ENCODE measurements at regions not wholly inside any gene's neighbourhood (a gene's known extent, or its start where the extent isn't known, plus 50 kb on each side); places are given as distances from the start of the nearest gene placed in this dataset.

GRCh38 chr17:22410136-22410535, 717.8 kb downstream of the KCNJ18 start:
- DNase-seq (ENCODE audit: low read depth in 2 of 2, low spot score in 1 of 2): no peak

DNA sequence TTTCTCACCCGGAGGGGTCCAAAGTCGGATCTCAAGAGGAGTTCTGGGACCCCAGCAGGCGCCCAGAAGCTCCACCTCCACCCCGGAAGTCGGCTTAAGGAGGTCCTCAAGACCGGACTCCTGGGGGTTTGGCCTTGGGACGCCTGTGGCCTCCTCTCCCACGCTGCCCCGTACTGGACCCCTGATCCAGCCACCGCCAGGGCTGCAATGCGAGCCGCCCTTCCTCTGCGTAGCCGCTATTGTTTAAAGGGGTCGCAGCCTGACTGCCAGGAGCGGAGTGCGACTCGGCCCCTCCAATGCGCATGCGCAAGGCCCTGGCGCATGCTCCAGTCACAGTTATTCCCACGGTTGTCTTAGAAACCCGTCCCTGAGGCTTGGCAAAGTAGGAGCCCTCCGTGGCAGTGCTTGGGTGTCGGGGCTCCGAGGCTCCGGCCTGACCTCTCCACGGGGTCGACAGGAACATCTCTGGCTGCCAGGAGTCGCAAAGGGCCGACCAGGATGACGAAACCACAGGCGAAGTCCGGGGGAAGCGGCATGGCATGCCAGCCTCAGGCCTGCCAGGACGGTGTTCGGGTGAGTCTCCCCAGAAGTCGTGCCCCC, 719.0 kb downstream of the KCNJ18 start:
- DNase-seq (ENCODE audit: low read depth in 2 of 2, low spot score in 1 of 2): no peak

DNA sequence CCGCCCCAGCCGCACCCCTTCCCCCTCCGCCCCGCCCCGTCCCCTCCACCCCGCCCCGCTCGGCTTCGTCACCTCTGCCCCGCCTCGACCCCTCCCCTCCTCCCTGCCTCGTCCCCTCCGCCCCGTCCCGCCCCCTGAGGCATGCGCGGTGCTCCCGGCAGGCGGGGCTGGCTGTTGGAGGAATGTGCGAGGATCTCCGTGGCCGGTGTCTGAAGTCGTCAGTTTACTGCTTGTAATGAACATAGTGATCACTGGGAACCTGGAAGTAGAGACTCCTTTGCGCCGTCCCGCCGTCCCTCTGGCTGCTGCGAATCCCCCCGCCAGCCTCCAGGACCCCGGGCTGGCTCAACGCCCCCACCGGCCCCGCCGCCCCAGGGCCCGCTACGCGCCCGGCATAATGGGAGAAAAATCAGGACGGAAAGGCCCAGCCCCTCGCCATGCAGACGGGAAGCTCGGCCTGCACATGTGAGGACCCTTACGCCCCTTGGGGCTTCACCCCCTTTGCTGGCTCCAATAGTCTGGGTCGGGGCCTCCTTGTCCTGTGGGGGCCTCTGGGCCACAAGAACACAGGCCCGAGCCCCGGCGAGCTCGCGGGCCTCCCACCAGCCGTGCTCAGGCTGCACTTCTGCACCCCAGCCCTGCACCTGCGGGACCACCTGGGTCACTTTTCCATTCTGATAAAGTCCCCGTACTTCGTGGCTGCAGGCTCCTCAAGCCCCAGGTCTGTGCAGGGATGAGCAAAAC, 743.1 kb downstream of the KCNJ18 start:
- no peak for DNase-seq (ENCODE audit: low read depth in 2 of 2, low spot score in 1 of 2)

GRCh38 chr17:22441776-22442175, 749.5 kb downstream of the KCNJ18 start:
- no peak for DNase-seq (ENCODE audit: low read depth in 2 of 2, low spot score in 1 of 2)

- no peak for DNase-seq (ENCODE audit: low read depth in 2 of 2, low spot score in 1 of 2)
These were observed 750.7 kb downstream of the KCNJ18 start for GRCh38 chr17:22443061-22443460.

DNA sequence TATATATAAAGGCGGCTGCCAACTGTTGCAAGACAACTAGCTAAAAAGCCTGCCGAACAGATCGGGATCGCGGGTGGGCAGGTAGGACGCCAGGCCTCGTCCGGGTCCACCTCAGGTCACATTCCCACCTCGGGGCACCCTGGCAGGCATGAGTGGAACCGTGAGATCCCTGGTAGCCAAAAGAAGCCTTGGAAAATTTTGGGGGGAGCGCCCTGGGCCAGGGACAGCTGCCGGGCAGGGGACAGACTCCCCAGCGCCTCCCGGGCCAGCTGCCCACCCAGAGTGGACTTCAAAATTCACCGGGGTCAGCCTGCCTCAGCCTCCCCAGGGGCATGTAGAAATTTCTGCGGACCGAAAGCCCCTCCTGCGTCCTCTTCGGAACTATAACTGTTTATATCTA, 760.9 kb downstream of the KCNJ18 start:
- DNase-seq (ENCODE audit: low read depth in 2 of 2, low spot score in 1 of 2): no peak

GRCh38 chr17:22454070-22454999, 762.0 kb downstream of the KCNJ18 start:
- DNase-seq (ENCODE audit: low read depth in 2 of 2, low spot score in 1 of 2): no peak

GRCh38 chr17:22459331-22459952, 767.1 kb downstream of the KCNJ18 start:
- DNase-seq (ENCODE audit: low read depth in 2 of 2, low spot score in 1 of 2): no peak

- DNase-seq (ENCODE audit: low read depth in 2 of 2, low spot score in 1 of 2): no peak
These were observed 767.6 kb downstream of the KCNJ18 start for GRCh38 chr17:22459953-22460350.

GRCh38 chr17:22460461-22461063, 768.2 kb downstream of the KCNJ18 start:
- no peak for DNase-seq (ENCODE audit: low read depth in 2 of 2, low spot score in 1 of 2)

DNA sequence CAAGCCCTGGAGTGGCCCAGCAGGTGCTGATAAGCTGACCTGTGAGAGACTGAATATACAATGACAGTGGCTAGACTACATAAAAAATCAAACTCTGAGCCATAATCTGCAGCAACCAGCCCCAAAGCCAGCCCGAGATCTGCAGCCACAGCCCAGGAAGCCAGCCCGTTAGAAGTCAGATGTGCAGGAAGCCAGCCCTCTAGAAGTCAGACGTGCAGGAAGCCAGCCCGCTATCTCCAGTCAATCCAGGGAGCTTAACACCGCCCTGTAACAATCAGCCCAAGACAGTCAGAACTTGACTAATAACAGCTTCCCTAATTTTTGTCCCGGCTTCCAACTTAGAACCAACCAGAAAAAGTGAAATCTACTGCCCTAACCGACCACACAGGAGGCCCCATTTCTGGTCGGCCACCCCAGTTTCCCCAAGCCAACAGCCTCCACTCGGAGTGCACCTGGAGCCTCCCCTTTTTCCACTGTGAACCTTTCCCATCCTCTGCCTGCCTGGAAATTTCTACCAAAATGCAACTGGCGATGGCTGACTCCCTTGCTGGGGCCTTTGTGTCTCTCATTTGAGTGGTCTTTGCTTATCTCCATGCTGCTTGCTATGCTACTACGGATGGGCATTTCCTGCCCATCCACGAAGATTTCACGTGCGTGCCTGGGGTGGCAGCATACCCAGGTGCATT, 769.3 kb downstream of the KCNJ18 start:
- DNase-seq (ENCODE audit: low read depth in 2 of 2, low spot score in 1 of 2): no peak

DNA sequence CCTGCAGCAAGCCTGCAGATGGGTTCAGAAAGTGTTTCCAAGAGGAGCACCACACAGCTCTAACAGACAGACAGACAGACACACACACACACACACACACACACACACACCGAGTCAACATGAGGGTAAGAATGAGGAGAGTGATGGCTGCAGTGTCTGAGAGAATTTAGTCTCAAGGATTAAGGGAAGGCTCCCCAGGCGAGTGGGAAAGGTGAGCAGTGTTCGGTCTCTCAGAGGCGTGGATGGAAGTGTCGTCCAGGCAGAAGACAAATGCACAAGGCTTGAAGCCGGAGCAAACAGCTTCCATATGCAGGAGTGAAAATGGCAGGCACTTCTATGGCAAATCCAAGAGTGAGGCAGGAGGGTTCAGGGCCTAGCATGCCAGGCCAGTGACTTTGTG, 770.1 kb downstream of the KCNJ18 start:
- DNase-seq (ENCODE audit: low read depth in 2 of 2, low spot score in 1 of 2): no peak

- no peak for DNase-seq (ENCODE audit: low read depth in 2 of 2, low spot score in 1 of 2)
These were observed 771.0 kb downstream of the KCNJ18 start for GRCh38 chr17:22463110-22463850.

GRCh38 chr17:22464041-22464440, 771.7 kb downstream of the KCNJ18 start:
- DNase-seq (ENCODE audit: low read depth in 2 of 2, low spot score in 1 of 2): no peak

GRCh38 chr17:22467720-22468119, 775.4 kb downstream of the KCNJ18 start:
- no peak for DNase-seq (ENCODE audit: low read depth in 2 of 2, low spot score in 1 of 2)

- no peak for DNase-seq (ENCODE audit: low read depth in 2 of 2, low spot score in 1 of 2)
These were observed 777.0 kb downstream of the KCNJ18 start for GRCh38 chr17:22469101-22469880.

DNA sequence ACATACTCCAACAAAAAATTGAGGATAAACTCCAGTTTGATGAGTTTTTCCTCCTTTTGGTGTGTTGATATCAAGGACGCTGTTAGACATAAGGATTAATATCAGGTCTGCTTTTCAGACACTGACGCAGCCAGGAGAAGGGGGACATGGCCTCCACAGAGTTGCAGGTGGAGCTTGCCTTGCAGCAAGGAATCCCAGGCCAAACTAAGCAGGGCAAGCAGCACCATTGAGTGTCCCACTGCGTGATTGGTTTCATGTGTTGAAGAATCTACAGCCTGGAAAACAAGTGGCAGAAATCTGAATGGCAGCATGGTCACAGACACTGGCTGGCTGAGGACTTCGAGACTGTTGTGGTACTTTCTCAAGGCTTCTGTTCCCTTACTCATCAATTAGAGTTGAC, 777.6 kb downstream of the KCNJ18 start:
- DNase-seq (ENCODE audit: low read depth in 2 of 2, low spot score in 1 of 2): no peak

DNA sequence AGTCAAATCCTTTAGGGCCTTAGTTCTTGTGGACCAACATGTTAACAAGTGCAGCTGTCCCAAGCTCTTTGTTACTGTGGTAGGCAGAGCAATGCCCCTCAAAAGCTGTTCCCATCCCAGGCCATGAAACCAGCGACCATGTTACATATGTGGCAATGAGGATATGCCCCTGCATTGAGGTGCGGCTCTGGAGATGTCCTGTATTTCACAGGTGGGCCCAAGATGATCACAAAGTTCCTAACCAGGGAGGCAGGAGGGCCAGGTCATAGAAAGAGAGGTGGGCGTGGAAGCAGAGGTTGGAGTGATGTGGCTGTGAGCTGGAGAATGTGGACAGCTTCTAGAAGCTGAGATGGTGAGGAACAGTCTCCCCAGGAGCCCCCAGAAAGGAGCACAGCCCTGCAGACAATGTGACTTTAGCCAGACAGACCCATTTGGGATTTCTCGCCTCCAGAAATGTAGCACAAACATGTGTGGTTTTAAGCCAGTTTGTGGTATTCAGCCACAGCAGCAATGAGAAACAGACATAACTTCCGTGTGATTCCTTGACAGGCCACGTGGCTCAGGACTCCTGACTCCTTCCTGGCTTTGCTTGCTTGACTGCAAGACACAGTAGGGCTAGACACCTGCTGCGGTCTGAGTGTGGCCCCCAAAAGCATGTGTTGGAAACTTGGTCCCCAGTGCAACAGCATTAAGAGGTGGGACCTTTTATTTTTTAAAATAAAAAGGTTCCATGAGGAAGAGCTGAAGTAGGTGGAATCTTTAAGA, 778.3 kb downstream of the KCNJ18 start:
- DNase-seq (ENCODE audit: low read depth in 2 of 2, low spot score in 1 of 2): no peak

Measured in stimulated activated CD8-positive, alpha-beta memory T cell treated with anti-CD3 and anti-CD28 coated beads, Interleukin-4, amount 100 ng/mL, for 4 hours (primary cell).